ENCODE measurements at regions not wholly inside any gene's neighbourhood (a gene's known extent, or its start where the extent isn't known, plus 50 kb on each side); places are given as distances from the start of the nearest gene placed in this dataset.

DNA sequence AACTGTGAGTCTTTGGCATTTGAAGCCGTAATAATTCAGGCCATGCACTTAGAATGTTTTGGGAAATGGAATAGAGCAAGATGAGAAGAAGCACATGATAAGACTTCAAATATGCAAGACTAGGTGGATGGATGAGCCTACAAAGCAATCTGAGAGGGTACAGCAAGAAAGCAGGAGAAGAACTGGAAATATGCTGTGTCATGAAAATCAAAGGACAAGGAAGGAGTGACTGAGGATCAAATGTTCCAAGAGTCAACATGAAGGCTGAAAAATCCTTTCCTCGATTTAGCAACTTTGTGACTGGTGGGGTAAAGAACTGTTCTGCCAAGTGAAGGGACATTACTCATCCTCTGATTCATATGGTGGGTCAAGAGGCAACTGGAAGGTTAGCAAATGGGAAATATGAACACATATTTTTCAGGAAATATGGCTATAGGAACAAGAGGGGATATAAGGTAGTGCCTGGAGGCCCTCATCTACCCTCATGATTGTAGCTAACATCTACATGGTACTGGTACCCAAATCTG is 803.7 kb upstream of the ARRDC4 start:
- TF ChIP-seq TAF1 (IDR thresholded peaks at IDR 0.05; ENCODE audit: low read depth): no peak
- no peak for TF ChIP-seq YY1 (IDR thresholded peaks at IDR 0.05; ENCODE audit: low read depth)
- no peak for TF ChIP-seq NFIC (IDR thresholded peaks at IDR 0.05)
- no peak for TF ChIP-seq EGR1 (IDR thresholded peaks at IDR 0.05)

DNA sequence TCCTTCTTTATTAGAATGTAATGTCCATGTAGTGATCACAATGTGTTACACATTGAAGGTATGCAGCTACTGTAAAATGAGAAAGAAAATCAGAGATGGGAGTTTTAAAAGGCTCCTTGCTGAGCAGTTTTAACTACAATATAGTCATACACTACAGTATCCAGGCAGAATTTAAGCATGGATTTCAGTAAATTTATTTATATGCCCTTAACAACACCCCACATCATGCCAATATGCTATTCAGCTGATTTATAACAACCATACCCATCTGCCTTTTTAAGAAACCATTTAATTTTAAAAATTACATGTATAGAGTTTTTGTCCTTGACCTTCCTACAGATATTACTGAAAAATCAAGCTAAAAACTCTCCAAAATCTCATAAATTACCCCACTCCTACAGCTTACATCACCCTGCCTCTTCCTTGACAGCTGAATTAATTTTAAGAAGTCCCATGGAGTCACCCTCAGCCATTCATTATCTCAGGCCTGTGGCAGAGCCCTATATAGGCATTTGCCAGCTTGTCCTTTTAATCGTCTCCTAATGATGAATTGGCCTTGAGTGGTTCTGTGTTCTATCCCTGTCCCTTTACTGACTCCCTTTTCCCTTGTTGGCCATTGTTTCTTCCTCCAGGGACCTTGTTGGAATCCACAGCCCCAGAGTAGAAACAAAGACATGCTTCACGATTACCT is 797.6 kb upstream of the ARRDC4 start:
- TF ChIP-seq, protein P1, sequence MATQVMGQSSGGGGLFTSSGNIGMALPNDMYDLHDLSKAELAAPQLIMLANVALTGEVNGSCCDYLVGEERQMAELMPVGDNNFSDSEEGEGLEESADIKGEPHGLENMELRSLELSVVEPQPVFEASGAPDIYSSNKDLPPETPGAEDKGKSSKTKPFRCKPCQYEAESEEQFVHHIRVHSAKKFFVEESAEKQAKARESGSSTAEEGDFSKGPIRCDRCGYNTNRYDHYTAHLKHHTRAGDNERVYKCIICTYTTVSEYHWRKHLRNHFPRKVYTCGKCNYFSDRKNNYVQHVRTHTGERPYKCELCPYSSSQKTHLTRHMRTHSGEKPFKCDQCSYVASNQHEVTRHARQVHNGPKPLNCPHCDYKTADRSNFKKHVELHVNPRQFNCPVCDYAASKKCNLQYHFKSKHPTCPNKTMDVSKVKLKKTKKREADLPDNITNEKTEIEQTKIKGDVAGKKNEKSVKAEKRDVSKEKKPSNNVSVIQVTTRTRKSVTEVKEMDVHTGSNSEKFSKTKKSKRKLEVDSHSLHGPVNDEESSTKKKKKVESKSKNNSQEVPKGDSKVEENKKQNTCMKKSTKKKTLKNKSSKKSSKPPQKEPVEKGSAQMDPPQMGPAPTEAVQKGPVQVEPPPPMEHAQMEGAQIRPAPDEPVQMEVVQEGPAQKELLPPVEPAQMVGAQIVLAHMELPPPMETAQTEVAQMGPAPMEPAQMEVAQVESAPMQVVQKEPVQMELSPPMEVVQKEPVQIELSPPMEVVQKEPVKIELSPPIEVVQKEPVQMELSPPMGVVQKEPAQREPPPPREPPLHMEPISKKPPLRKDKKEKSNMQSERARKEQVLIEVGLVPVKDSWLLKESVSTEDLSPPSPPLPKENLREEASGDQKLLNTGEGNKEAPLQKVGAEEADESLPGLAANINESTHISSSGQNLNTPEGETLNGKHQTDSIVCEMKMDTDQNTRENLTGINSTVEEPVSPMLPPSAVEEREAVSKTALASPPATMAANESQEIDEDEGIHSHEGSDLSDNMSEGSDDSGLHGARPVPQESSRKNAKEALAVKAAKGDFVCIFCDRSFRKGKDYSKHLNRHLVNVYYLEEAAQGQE (IDR thresholded peaks at IDR 0.05; ENCODE audit: low read depth): no peak
- TF ChIP-seq TCF12 (IDR thresholded peaks at IDR 0.05; ENCODE audit: low read depth): no peak

DNA sequence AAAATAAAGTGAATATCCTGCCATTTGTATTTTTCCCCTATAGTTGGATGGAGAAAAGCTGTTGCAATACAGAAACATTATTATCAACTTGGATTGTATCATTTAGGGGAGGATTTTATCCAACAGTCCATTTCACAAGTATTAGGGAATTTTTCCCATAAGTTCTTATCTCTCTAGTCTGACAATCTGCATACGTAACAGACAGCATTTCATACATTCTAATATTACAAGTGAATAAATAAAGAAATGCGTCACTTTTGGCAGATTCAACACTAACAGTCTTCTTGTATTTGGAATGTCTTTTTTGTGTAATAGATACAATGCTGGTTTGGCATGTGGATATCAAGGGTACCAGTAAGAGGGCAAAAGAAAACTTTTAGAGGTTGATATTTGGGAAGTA is 795.3 kb upstream of the ARRDC4 start:
- TF ChIP-seq TAF1 (IDR thresholded peaks at IDR 0.05; ENCODE audit: low read depth): no peak
- no peak for TF ChIP-seq EP300 (IDR thresholded peaks at IDR 0.05; ENCODE audit: borderline replicate concordance)
- no peak for TF ChIP-seq ZBTB7A (IDR thresholded peaks at IDR 0.05; ENCODE audit: low read depth)
- TF ChIP-seq RAD21 (IDR thresholded peaks at IDR 0.05; ENCODE audit: low read depth): no peak
- no peak for TF ChIP-seq CEBPB (IDR thresholded peaks at IDR 0.05)
- no peak for TF ChIP-seq NFIC (IDR thresholded peaks at IDR 0.05)
- no peak for TF ChIP-seq CREB1 (IDR thresholded peaks at IDR 0.05; ENCODE audit: low read depth)
- TF ChIP-seq, protein P2, sequence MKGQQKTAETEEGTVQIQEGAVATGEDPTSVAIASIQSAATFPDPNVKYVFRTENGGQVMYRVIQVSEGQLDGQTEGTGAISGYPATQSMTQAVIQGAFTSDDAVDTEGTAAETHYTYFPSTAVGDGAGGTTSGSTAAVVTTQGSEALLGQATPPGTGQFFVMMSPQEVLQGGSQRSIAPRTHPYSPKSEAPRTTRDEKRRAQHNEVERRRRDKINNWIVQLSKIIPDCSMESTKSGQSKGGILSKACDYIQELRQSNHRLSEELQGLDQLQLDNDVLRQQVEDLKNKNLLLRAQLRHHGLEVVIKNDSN (IDR thresholded peaks at IDR 0.05): no peak
- TF ChIP-seq, protein P3, sequence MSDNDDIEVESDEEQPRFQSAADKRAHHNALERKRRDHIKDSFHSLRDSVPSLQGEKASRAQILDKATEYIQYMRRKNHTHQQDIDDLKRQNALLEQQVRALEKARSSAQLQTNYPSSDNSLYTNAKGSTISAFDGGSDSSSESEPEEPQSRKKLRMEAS (IDR thresholded peaks at IDR 0.05): no peak
- no peak for TF ChIP-seq TCF12 (IDR thresholded peaks at IDR 0.05; ENCODE audit: low read depth)
- TF ChIP-seq, protein P1 (IDR thresholded peaks at IDR 0.05; ENCODE audit: low read depth): no peak
- TF ChIP-seq YY1 (IDR thresholded peaks at IDR 0.05; ENCODE audit: low read depth): no peak

DNA sequence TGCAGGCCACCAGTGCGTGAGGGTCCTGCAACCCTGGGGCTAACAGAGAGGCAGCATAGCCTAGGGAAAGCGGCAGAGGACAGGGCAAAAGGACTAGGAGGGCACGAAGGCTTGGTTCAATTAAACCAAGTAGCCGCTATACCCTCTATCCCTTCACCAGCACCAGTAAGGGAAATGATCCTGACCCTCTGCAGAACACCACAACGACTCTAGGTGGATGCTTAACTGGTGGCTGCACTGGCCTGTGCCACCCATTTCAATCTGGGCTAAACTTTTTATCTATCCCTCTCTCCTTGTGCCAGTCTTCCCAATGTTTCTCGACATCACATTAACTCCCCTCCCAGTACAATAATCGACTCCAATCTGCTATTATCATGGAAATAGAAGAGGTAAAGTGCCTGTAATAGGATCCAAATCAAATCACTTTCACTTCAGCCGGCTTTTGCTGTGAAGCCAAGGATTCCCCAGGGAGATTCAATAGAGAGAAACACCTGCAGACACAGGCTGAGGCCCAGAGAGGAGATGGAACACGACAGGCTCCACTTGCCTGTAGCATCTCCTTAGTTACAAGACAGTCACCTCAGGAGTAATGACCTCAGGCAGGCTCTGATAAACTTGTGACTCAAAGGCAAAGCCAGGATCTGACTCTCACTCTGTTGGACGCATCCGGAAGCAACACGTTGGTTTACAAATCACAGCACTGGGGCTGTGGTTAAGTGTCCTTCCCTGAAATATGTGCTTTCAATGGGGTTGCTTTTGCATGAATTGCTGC is 791.6 kb upstream of the ARRDC4 start:
- TF ChIP-seq, protein P1 (IDR thresholded peaks at IDR 0.05; ENCODE audit: low read depth): no peak
- TF ChIP-seq NFIC (IDR thresholded peaks at IDR 0.05): no peak
- TF ChIP-seq RAD21 (IDR thresholded peaks at IDR 0.05; ENCODE audit: low read depth): no peak
- no peak for TF ChIP-seq TCF12 (IDR thresholded peaks at IDR 0.05; ENCODE audit: low read depth)
- TF ChIP-seq, protein P2 (IDR thresholded peaks at IDR 0.05): no peak
- no peak for TF ChIP-seq TEAD4 (IDR thresholded peaks at IDR 0.05)
- TF ChIP-seq ZBTB7A (IDR thresholded peaks at IDR 0.05; ENCODE audit: low read depth): no peak
- no peak for TF ChIP-seq CEBPB (IDR thresholded peaks at IDR 0.05)
- TF ChIP-seq TAF1 (IDR thresholded peaks at IDR 0.05; ENCODE audit: low read depth): no peak
- TF ChIP-seq YY1 (IDR thresholded peaks at IDR 0.05; ENCODE audit: low read depth): no peak
- TF ChIP-seq, protein P3 (IDR thresholded peaks at IDR 0.05): no peak
- TF ChIP-seq FOXM1 (IDR thresholded peaks at IDR 0.05; ENCODE audit: borderline replicate concordance, low read depth): no peak
- TF ChIP-seq EP300 (IDR thresholded peaks at IDR 0.05; ENCODE audit: borderline replicate concordance): no peak
- TF ChIP-seq CREB1 (IDR thresholded peaks at IDR 0.05; ENCODE audit: low read depth): no peak
- TF ChIP-seq EGR1 (IDR thresholded peaks at IDR 0.05): no peak
